GM23338 (cell line): ENCODE measurements at regions not wholly inside any gene's neighbourhood (a gene's known extent, or its start where the extent isn't known, plus 50 kb on each side); places are given as distances from the start of the nearest gene placed in this dataset.
A peak's percentile ranks its signal among the peaks of the same experiment; 100 is the strongest.

Source experiments
- ATAC-seq: fragments of 200-7000 bp; cut with Tn5 transposase; 3 replicates; pipeline ENCODE4 v1.9.1; 2020
- DNase-seq: peaks from one replicate; pipeline ENCODE4 v3.0.0-alpha.2; 2015; ENCODE audit warnings: low spot score
- H2AFZ ChIP-seq: fragments of 200-600 bp; sonication (generic); 2 replicates; pipeline ENCODE4 v1.8.0; 2016; ENCODE audit warnings: antibody characterized with exemption, mild to moderate bottlenecking, moderate library complexity
- H3F3A ChIP-seq: fragments of 200-600 bp; sonication (generic); replicated peaks from 2 replicates; pipeline ENCODE4 v1.8.0; 2017; ENCODE audit warnings: antibody characterized with exemption, mixed run types, low read depth
- H3K27ac ChIP-seq: fragments of 200-600 bp; sonication (generic); 2 replicates; pipeline ENCODE4 v1.6.1; 2016; ENCODE audit warnings: low read depth
- H3K27me3 ChIP-seq: fragments of 200-600 bp; sonication (generic); 2 replicates; pipeline ENCODE4 v1.8.0; 2016; ENCODE audit warnings: mild to moderate bottlenecking, mixed run types, moderate library complexity; ENCODE audit not compliant: insufficient read depth
- H3K36me3 ChIP-seq: fragments of 200-600 bp; sonication (generic); 2 replicates; pipeline ENCODE4 v1.8.0; 2016; ENCODE audit warnings: mild to moderate bottlenecking; ENCODE audit not compliant: insufficient read depth
- H3K4me1 ChIP-seq: fragments of 200-600 bp; sonication (generic); 2 replicates; pipeline ENCODE4 v1.8.0; 2016; ENCODE audit warnings: mild to moderate bottlenecking, moderate library complexity; ENCODE audit not compliant: insufficient read depth
- H3K4me2 ChIP-seq: fragments of 200-600 bp; sonication (generic); 2 replicates; pipeline ENCODE4 v1.7.1; 2017; ENCODE audit warnings: mixed run types
- H3K4me3 ChIP-seq: fragments of 200-600 bp; sonication (generic); 2 replicates; pipeline ENCODE4 v1.6.1; 2016; ENCODE audit warnings: mixed run types
- H3K79me2 ChIP-seq: fragments of 200-600 bp; sonication (generic); replicated peaks from 2 replicates; pipeline ENCODE4 v1.8.0; 2017; ENCODE audit warnings: mild to moderate bottlenecking; ENCODE audit not compliant: insufficient read depth
- H3K9me2 ChIP-seq: fragments of 200-600 bp; sonication (generic); 2 replicates; pipeline ENCODE4 v1.8.0; 2017; ENCODE audit not compliant: insufficient read depth
- H4K20me1 ChIP-seq: fragments of 200-600 bp; sonication (generic); replicated peaks from 2 replicates; pipeline ENCODE4 v1.8.0; 2017; ENCODE audit warnings: mild to moderate bottlenecking; ENCODE audit not compliant: insufficient read depth
- H3K27ac Mint-ChIP-seq: 2 replicates; pipeline ENCODE4 v1.8.0; 2020; ENCODE audit warnings: inconsistent platforms, mild to moderate bottlenecking, moderate library complexity, mixed read lengths
- H3K27me3 Mint-ChIP-seq: 3 replicates; pipeline ENCODE4 v1.8.0; 2022; ENCODE audit warnings: low read depth, mild to moderate bottlenecking, moderate library complexity, mixed read lengths, inconsistent platforms; ENCODE audit not compliant: insufficient read depth, poor library complexity
- H3K36me3 Mint-ChIP-seq: 3 replicates; pipeline ENCODE4 v1.8.0; 2021; ENCODE audit warnings: low read depth, mild to moderate bottlenecking, inconsistent platforms, moderate library complexity, mixed read lengths
- H3K4me1 Mint-ChIP-seq: 3 replicates; pipeline ENCODE4 v1.8.0; 2020; ENCODE audit warnings: mild to moderate bottlenecking, inconsistent platforms, mixed read lengths
- H3K4me3 Mint-ChIP-seq: 3 replicates; pipeline ENCODE4 v1.8.0; 2021; ENCODE audit warnings: moderate library complexity, mild to moderate bottlenecking, inconsistent platforms, mixed read lengths
- H3K9me3 Mint-ChIP-seq: 3 replicates; pipeline ENCODE4 v1.8.0; 2020; ENCODE audit warnings: moderate library complexity, mild to moderate bottlenecking, inconsistent platforms, mixed read lengths
- EZH2 ChIP-seq: fragments of 200-600 bp; sonication (generic); IDR thresholded peaks from one replicate; pipeline ENCODE4 v1.8.0; 2017; ENCODE audit warnings: antibody characterized with exemption, mild to moderate bottlenecking, low read depth; ENCODE audit not compliant: unreplicated experiment
- NANOG ChIP-seq: IDR thresholded peaks from 2 replicates; pipeline ENCODE4 v1.6.1; 2016; ENCODE audit warnings: antibody characterized with exemption, borderline replicate concordance
- TF ChIP-seq, protein P1 (sequence below), 2 experiments: fragments of 200-600 bp in 1 of 2; sonication (generic) in 1 of 2; conservative IDR thresholded peaks; 2 replicates each; pipeline versions ENCODE4 v1.5.1 to v1.6.1; 2016 to 2017; ENCODE audit warnings: antibody characterized with exemption in 2 of 2, low read depth in 2 of 2, mild to moderate bottlenecking in 2 of 2, moderate library complexity in 1 of 2

DNA sequence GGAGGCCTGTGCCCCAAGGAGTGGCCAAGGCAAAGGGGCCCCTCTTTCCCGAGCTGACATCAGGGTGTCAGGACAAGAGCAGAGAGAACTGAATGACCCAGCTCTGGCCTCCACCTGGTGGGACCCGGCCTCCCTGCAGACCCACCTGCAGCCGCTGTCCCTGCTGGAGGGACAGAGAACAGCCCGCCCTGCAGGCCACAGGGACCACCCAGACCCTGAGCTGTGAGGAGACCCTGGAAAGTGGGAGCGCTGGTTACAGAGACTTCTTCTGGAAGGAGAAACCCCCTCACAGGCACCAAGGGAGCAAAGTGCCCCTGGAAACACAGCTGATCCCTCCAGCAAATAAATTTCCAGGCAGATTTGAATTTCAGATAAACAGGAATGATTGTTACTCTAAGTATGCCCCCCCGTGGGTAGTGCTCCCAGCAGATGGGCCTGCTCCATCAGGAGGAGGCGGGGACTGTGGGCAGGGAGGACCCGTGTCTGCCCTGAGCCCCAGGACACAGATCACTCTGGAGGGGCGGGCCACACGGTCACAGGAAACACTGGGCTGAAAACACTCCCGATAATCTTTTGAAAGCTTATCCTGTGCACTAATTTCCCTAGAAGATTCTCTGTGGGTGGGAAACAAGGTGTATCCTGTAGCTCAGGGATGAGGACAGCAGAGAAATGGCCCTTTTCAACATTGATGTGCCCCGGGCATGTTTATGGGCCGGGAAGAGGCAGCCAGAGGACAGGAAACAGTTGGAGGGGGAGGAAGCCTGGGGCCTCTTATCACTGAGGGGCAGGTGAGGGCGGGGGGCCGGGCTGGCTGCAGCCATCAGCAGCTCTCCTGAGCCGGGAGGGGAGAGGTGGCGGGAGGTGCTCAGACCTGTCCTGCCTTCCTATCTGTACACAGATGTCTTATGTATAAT is 276.0 kb downstream of the ADGRD1 start:
- Mint-ChIP-seq H3K27ac (peak overlapping the region; percentile 94), H3K4me1 (peaks cover 35% of the 10 kb centered on the region), H3K9me3 (peaks cover 16% of the 10 kb centered on the region), H3K36me3 (peaks cover 6% of the 10 kb centered on the region; the same call in 2 of the 3 replicates), H3K27me3 (peaks cover 20% of the 10 kb centered on the region), H3K4me3 (peak overlapping the region; percentile 58; the same call in 2 of the 3 replicates)
- TF ChIP-seq, protein P1, sequence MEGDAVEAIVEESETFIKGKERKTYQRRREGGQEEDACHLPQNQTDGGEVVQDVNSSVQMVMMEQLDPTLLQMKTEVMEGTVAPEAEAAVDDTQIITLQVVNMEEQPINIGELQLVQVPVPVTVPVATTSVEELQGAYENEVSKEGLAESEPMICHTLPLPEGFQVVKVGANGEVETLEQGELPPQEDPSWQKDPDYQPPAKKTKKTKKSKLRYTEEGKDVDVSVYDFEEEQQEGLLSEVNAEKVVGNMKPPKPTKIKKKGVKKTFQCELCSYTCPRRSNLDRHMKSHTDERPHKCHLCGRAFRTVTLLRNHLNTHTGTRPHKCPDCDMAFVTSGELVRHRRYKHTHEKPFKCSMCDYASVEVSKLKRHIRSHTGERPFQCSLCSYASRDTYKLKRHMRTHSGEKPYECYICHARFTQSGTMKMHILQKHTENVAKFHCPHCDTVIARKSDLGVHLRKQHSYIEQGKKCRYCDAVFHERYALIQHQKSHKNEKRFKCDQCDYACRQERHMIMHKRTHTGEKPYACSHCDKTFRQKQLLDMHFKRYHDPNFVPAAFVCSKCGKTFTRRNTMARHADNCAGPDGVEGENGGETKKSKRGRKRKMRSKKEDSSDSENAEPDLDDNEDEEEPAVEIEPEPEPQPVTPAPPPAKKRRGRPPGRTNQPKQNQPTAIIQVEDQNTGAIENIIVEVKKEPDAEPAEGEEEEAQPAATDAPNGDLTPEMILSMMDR (conservative IDR thresholded peaks at IDR 0.05; ENCODE audit: low read depth in 2 of 2): peak in 1 of 2 experiments; percentile 7; a peak in 1 of 4 replicates
- TF ChIP-seq EZH2: no peak
- peak; percentile 74 for DNase-seq
- no peaks in the 10 kb centered on the region for H4K20me1 ChIP-seq
- H3K27me3 ChIP-seq: no peaks in the 10 kb centered on the region
- no peaks in the 10 kb centered on the region for H3F3A ChIP-seq
- H3K36me3 ChIP-seq: no peaks in the 10 kb centered on the region
- no peak overlapping the region for H3K4me3 ChIP-seq
- no peaks in the 10 kb centered on the region for H3K9me2 ChIP-seq
- H3K4me1 ChIP-seq: peaks cover 13% of the 10 kb centered on the region; the same call in 1 of the 2 replicates
- peak overlapping the region; percentile 93 for H2AFZ ChIP-seq
- H3K79me2 ChIP-seq: no peaks in the 10 kb centered on the region
- peak overlapping the region; percentile 28 for H3K4me2 ChIP-seq
- ATAC-seq: peak; percentile 75
- H3K27ac ChIP-seq: no peak overlapping the region

DNA sequence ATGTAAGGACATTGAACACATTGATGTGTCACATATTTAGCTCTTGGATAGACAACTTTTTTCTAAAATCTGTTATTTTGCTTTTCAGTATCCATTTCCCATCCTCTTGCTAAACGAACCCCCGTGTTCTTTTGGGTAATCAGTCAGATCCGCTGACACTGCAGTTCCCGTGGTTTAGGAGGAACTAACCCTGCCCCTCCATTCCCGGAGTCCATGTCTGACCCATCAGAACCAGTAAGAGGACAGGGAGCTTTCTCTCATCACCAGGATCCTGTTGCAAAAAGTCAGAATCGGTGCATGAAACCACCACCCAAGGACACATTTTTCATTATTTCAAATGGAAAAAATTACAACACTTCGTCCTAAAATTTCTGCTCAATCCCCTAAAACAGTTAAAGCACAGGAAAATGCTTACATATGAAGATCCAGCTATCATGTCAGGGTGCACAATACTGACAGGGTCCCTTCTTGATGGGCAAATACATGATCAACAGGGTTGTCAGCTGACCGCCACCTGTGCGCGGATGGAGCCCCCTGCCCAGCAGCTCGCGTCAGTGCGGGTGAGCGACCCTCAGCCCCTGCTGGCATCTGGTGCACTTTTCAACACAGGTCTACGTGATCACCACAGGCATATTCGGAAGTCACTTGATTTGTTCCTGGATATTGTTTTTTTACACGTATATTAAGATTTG is 276.8 kb downstream of the ADGRD1 start:
- Histone ChIP-seq H3K36me3 (no peaks in the 10 kb centered on the region), H4K20me1 (no peaks in the 10 kb centered on the region), H3F3A (no peaks in the 10 kb centered on the region), H3K4me1 (peaks cover 13% of the 10 kb centered on the region; the same call in 1 of the 2 replicates), H3K79me2 (no peaks in the 10 kb centered on the region), H3K4me3 (no peak overlapping the region), H3K27me3 (no peaks in the 10 kb centered on the region), H3K27ac (no peak overlapping the region), H2AFZ (no peak overlapping the region), H3K9me2 (no peaks in the 10 kb centered on the region), H3K4me2 (peak overlapping the region; percentile 18; the same call in 1 of the 2 replicates)
- TF ChIP-seq, protein P1 (conservative IDR thresholded peaks at IDR 0.05; ENCODE audit: low read depth in 2 of 2): peak; percentile 24 to 40; a peak in 3 of 4 replicates
- TF ChIP-seq NANOG: no peak
- no peak overlapping the region for H3K4me3 Mint-ChIP-seq
- DNase-seq (no peak), ATAC-seq (no peak)
- H3K4me1 Mint-ChIP-seq: peaks cover 35% of the 10 kb centered on the region
- H3K27ac Mint-ChIP-seq: peak overlapping the region; percentile 73
- peaks cover 20% of the 10 kb centered on the region for H3K27me3 Mint-ChIP-seq
- peaks cover 16% of the 10 kb centered on the region for H3K9me3 Mint-ChIP-seq
- H3K36me3 Mint-ChIP-seq: peaks cover 6% of the 10 kb centered on the region; the same call in 2 of the 3 replicates
